ENCODE measurements at regions not wholly inside any gene's neighbourhood (a gene's known extent, or its start where the extent isn't known, plus 50 kb on each side); places are given as distances from the start of the nearest gene placed in this dataset.

DNA sequence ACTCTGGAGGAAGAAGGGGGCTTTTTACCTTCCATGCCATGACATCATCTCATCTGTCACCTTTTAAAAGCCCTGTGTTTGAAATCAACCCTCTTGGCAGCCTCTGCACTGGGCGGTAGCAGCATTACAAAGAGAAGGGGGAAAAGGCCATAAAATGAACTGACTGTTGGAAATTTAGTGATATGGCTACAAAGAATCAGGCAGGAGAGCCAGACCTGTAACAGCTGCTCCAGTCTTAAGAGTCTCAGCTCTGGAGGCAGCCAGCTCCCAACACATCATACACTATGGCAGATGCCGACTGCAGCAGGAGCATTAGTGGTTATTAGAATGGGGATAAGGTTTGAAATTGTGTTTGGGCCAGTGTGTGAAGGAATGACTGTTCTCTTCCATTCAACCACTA is 257.5 kb downstream of the DMAC1 start:
- TF ChIP-seq, protein P1, sequence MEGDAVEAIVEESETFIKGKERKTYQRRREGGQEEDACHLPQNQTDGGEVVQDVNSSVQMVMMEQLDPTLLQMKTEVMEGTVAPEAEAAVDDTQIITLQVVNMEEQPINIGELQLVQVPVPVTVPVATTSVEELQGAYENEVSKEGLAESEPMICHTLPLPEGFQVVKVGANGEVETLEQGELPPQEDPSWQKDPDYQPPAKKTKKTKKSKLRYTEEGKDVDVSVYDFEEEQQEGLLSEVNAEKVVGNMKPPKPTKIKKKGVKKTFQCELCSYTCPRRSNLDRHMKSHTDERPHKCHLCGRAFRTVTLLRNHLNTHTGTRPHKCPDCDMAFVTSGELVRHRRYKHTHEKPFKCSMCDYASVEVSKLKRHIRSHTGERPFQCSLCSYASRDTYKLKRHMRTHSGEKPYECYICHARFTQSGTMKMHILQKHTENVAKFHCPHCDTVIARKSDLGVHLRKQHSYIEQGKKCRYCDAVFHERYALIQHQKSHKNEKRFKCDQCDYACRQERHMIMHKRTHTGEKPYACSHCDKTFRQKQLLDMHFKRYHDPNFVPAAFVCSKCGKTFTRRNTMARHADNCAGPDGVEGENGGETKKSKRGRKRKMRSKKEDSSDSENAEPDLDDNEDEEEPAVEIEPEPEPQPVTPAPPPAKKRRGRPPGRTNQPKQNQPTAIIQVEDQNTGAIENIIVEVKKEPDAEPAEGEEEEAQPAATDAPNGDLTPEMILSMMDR (IDR thresholded peaks at IDR 0.05) = no peak
- TF ChIP-seq POLR2A (IDR thresholded peaks at IDR 0.05) (no peak), EP300 (IDR thresholded peaks at IDR 0.05) (no peak)
